ENCODE measurements at regions not wholly inside any gene's neighbourhood (a gene's known extent, or its start where the extent isn't known, plus 50 kb on each side); places are given as distances from the start of the nearest gene placed in this dataset.
"Not testable (repeated sequence)": the region's sequence is repeated elsewhere in the genome, so short reads cannot be mapped to it uniquely, and the experiment has no call there.

DNA sequence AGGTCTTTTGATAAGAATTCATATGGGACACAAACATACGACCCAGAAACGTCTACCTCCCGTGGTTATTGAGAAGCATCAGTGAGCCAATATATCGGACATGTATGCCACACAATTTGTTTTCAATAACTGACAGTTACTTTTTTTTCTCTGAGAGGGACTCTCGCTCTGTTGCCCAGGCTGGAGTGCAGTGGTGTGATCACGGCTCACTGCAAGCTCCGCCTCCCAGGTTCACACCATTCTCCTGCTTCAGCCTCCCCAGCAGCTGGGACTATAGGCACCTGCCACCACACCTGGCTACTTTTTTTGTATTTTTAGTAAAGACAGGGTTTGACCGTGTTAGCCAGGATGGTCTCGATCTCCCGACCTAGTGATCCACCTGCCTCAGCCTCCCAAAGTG is 64.6 kb upstream of the ADA2 start:
- not testable (repeated sequence) for TF ChIP-seq EZH2 (IDR thresholded peaks at IDR 0.05; ENCODE audit: borderline replicate concordance, low read length)
- TF ChIP-seq, protein P1, sequence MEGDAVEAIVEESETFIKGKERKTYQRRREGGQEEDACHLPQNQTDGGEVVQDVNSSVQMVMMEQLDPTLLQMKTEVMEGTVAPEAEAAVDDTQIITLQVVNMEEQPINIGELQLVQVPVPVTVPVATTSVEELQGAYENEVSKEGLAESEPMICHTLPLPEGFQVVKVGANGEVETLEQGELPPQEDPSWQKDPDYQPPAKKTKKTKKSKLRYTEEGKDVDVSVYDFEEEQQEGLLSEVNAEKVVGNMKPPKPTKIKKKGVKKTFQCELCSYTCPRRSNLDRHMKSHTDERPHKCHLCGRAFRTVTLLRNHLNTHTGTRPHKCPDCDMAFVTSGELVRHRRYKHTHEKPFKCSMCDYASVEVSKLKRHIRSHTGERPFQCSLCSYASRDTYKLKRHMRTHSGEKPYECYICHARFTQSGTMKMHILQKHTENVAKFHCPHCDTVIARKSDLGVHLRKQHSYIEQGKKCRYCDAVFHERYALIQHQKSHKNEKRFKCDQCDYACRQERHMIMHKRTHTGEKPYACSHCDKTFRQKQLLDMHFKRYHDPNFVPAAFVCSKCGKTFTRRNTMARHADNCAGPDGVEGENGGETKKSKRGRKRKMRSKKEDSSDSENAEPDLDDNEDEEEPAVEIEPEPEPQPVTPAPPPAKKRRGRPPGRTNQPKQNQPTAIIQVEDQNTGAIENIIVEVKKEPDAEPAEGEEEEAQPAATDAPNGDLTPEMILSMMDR (conservative IDR thresholded peaks at IDR 0.05 in 1 of 2, IDR thresholded peaks at IDR 0.05 in 1 of 2; ENCODE audit: extremely low read depth in 1 of 2, insufficient read depth in 1 of 2, low read depth in 1 of 2, low read length in 2 of 2), result not testable (repeated sequence)
